ENCODE measurements at regions not wholly inside any gene's neighbourhood (a gene's known extent, or its start where the extent isn't known, plus 50 kb on each side); places are given as distances from the start of the nearest gene placed in this dataset.

- Mint-ChIP-seq H3K9me3 (peaks cover 18% of the 10 kb centered on the region in 2 donors), H3K36me3 (peaks cover 15% of the 10 kb centered on the region), H3K27me3 (ENCODE audit: low read depth in 2 of 2) (no peaks in the 10 kb centered on the region), H3K4me3 (no peak overlapping the region), H3K4me1 (no peaks in the 10 kb centered on the region), H3K27ac (no peak overlapping the region)
- H3K27ac ChIP-seq (ENCODE audit: low read length) = no peak overlapping the region
- no peaks in the 10 kb centered on the region for H3K4me1 ChIP-seq (ENCODE audit: control insufficient read depth, insufficient read depth, low read length)
- H3K36me3 ChIP-seq (ENCODE audit: control insufficient read depth, insufficient read depth, low read length) = no peaks in the 10 kb centered on the region
- TF ChIP-seq CTCF (IDR thresholded peaks at IDR 0.05) = no peak
- DNase-seq (no peak), ATAC-seq (no peak)
- no peak overlapping the region for H3K4me3 ChIP-seq (ENCODE audit: low read length)
- intact Hi-C loops (cut with micrococcal nuclease) = no loop called here
- WGBS (ENCODE audit: insufficient coverage) = 76% methylated on average over 3 of the region's 3 CpGs
- H3K27me3 ChIP-seq (ENCODE audit: control insufficient read depth, insufficient read depth, low read length) = no peaks in the 10 kb centered on the region
- peaks cover 3% of the 10 kb centered on the region for H3K9me3 ChIP-seq (ENCODE audit: control insufficient read depth, insufficient read depth, low read length)
These were observed 774.1 kb upstream of the IGFBP3 start for GRCh38 chr7:46695051-46695708.

- intact Hi-C loops (cut with micrococcal nuclease) = no loop called here
- Mint-ChIP-seq H3K4me1 (no peaks in the 10 kb centered on the region), H3K9me3 (peaks cover 18 to 19% of the 10 kb centered on the region in 2 donors), H3K27me3 (ENCODE audit: low read depth in 2 of 2) (no peaks in the 10 kb centered on the region), H3K36me3 (peaks cover 15% of the 10 kb centered on the region), H3K4me3 (no peak overlapping the region), H3K27ac (no peak overlapping the region)
- no peak overlapping the region for H3K4me3 ChIP-seq (ENCODE audit: low read length)
- H3K36me3 ChIP-seq (ENCODE audit: control insufficient read depth, insufficient read depth, low read length) = no peaks in the 10 kb centered on the region
- no peak for TF ChIP-seq CTCF (IDR thresholded peaks at IDR 0.05)
- no peaks in the 10 kb centered on the region for H3K27me3 ChIP-seq (ENCODE audit: control insufficient read depth, insufficient read depth, low read length)
- H3K27ac ChIP-seq (ENCODE audit: low read length) = no peak overlapping the region
- ATAC-seq (no peak), DNase-seq (no peak)
- H3K9me3 ChIP-seq (ENCODE audit: control insufficient read depth, insufficient read depth, low read length) = peaks cover 3% of the 10 kb centered on the region
- WGBS (ENCODE audit: insufficient coverage) = 67% methylated on average over 3 of the region's 5 CpGs
- no peaks in the 10 kb centered on the region for H3K4me1 ChIP-seq (ENCODE audit: control insufficient read depth, insufficient read depth, low read length)
These were observed 773.0 kb upstream of the IGFBP3 start for GRCh38 chr7:46694058-46694457.

- no peaks in the 10 kb centered on the region for H3K4me1 Mint-ChIP-seq
- no peaks in the 10 kb centered on the region for H3K27me3 Mint-ChIP-seq (ENCODE audit: low read depth in 2 of 2)
- DNase-seq (no peak), ATAC-seq (no peak)
- H3K9me3 ChIP-seq (ENCODE audit: control insufficient read depth, insufficient read depth, low read length) = peaks cover 4% of the 10 kb centered on the region
- no peaks in the 10 kb centered on the region for H3K27me3 ChIP-seq (ENCODE audit: control insufficient read depth, insufficient read depth, low read length)
- H3K4me3 ChIP-seq (ENCODE audit: low read length) = no peak overlapping the region
- H3K4me3 Mint-ChIP-seq = no peak overlapping the region
- intact Hi-C loops (cut with micrococcal nuclease) = no loop called here
- no peak overlapping the region for H3K27ac ChIP-seq (ENCODE audit: low read length)
- no peaks in the 10 kb centered on the region for H3K4me1 ChIP-seq (ENCODE audit: control insufficient read depth, insufficient read depth, low read length)
- H3K36me3 ChIP-seq (ENCODE audit: control insufficient read depth, insufficient read depth, low read length) = no peaks in the 10 kb centered on the region
- peaks cover 0 to 13% of the 10 kb centered on the region in 2 donors for H3K9me3 Mint-ChIP-seq
- no peaks in the 10 kb centered on the region for H3K36me3 Mint-ChIP-seq
- no peak for TF ChIP-seq CTCF (IDR thresholded peaks at IDR 0.05)
- WGBS (ENCODE audit: insufficient coverage) = 67% methylated on average over 1 of the region's 1 CpG
- H3K27ac Mint-ChIP-seq = no peak overlapping the region
These were observed 766.1 kb upstream of the IGFBP3 start for GRCh38 chr7:46687203-46687602.

GRCh38 chr7:46685051-46685450 is 764.0 kb upstream of the IGFBP3 start:
- H3K27me3 ChIP-seq (ENCODE audit: control insufficient read depth, insufficient read depth, low read length) = no peaks in the 10 kb centered on the region
- Mint-ChIP-seq H3K36me3 (no peaks in the 10 kb centered on the region), H3K27me3 (ENCODE audit: low read depth in 2 of 2) (no peaks in the 10 kb centered on the region), H3K9me3 (peaks cover 0 to 13% of the 10 kb centered on the region in 2 donors), H3K4me3 (no peak overlapping the region), H3K27ac (no peak overlapping the region), H3K4me1 (no peaks in the 10 kb centered on the region)
- WGBS (ENCODE audit: insufficient coverage) = 67% methylated on average over 2 of the region's 2 CpGs
- no peaks in the 10 kb centered on the region for H3K4me1 ChIP-seq (ENCODE audit: control insufficient read depth, insufficient read depth, low read length)
- ATAC-seq (no peak), DNase-seq (no peak)
- H3K27ac ChIP-seq (ENCODE audit: low read length) = no peak overlapping the region
- no peaks in the 10 kb centered on the region for H3K36me3 ChIP-seq (ENCODE audit: control insufficient read depth, insufficient read depth, low read length)
- no peak for TF ChIP-seq CTCF (IDR thresholded peaks at IDR 0.05)
- H3K9me3 ChIP-seq (ENCODE audit: control insufficient read depth, insufficient read depth, low read length) = peaks cover 8% of the 10 kb centered on the region
- H3K4me3 ChIP-seq (ENCODE audit: low read length) = no peak overlapping the region
- intact Hi-C loops (cut with micrococcal nuclease) = no loop called here

All from natural killer cell (primary cell).